H1 (cell line): ENCODE measurements at regions not wholly inside any gene's neighbourhood (a gene's known extent, or its start where the extent isn't known, plus 50 kb on each side); places are given as distances from the start of the nearest gene placed in this dataset.

Experiments used
- CTCF ChIA-PET: fragments of 300-600 bp; sonication (Branson Sonifier 250); formaldehyde crosslinking; loops from one replicate; lab custom pipeline; 2021; ENCODE audit not compliant: partially characterized antibody; lab: Charles Lee
- POLR2A ChIA-PET: fragments of 300-600 bp; sonication (Branson Sonifier 250); formaldehyde crosslinking; loops from one replicate; lab custom pipeline; 2021; ENCODE audit warnings: inconsistent platforms; ENCODE audit not compliant: partially characterized antibody; lab: Charles Lee
- DNase-seq, 2 experiments: peaks; one replicate each; pipeline versions ENCODE4 v3.0.0 to v3.0.0-alpha.2; 2010 to 2022; ENCODE audit warnings: low spot score in 2 of 2, low read depth in 1 of 2, mixed read lengths in 1 of 2
- FAIRE-seq: peaks from 2 replicates; lab custom pipeline; 2011; peaks lifted over from hg19 to GRCh38; lab: Jason Lieb, UNC
- H2AFZ ChIP-seq: 2 replicates; pipeline ENCODE4 v1.8.1; 2012; ENCODE audit warnings: low read length, inconsistent platforms
- H2AK5ac ChIP-seq: 2 replicates; pipeline ENCODE4 v1.6.1; 2013; ENCODE audit warnings: low read depth, low read length
- H2BK120ac ChIP-seq: replicated peaks from 2 replicates; pipeline ENCODE3; 2013; ENCODE audit warnings: low read depth, low read length, inconsistent platforms
- H2BK12ac ChIP-seq: 2 replicates; pipeline ENCODE4 v1.6.1; 2013; ENCODE audit warnings: low read depth, low read length
- H2BK15ac ChIP-seq: 2 replicates; pipeline ENCODE4 v1.6.1; 2013; ENCODE audit warnings: low read length
- H2BK20ac ChIP-seq: 2 replicates; pipeline ENCODE4 v1.6.1; 2013; ENCODE audit warnings: low read length
- H2BK5ac ChIP-seq: 2 replicates; pipeline ENCODE4 v1.6.1; 2013; ENCODE audit warnings: low read depth, low read length
- H3K14ac ChIP-seq: 2 replicates; pipeline ENCODE4 v1.6.1; 2013; ENCODE audit warnings: inconsistent platforms; ENCODE audit not compliant: insufficient read length
- H3K18ac ChIP-seq: 2 replicates; pipeline ENCODE4 v1.6.1; 2013; ENCODE audit warnings: low read length; ENCODE audit errors: extremely low read depth
- H3K23ac ChIP-seq: 2 replicates; pipeline ENCODE4 v1.6.1; 2013; ENCODE audit warnings: inconsistent platforms; ENCODE audit not compliant: insufficient read length
- H3K23me2 ChIP-seq: 2 replicates; pipeline ENCODE4 v1.6.1; 2013; ENCODE audit warnings: low read depth, low read length
- H3K27ac ChIP-seq: 2 replicates; pipeline ENCODE4 v1.6.1; 2011; ENCODE audit warnings: low read depth, low read length, inconsistent platforms
- H3K27me3 ChIP-seq, 4 experiments: replicated peaks in 1 of 4; 1 replicate in 1 of 4; 2 replicates in 3 of 4; pipeline versions ENCODE4 v1.6.1 to v1.8.1; 2011 to 2013; ENCODE audit warnings: low read length in 3 of 4, mild to moderate bottlenecking in 3 of 4, inconsistent platforms in 2 of 4, mixed read lengths in 2 of 4, moderate library complexity in 1 of 4; ENCODE audit not compliant: control insufficient read depth in 3 of 4, insufficient read depth in 3 of 4; ENCODE audit errors: extremely low read depth in 1 of 4
- H3K36me3 ChIP-seq, 4 experiments: 2 replicates each; pipeline versions ENCODE4 v1.6.1 to v1.8.1; 2011 to 2013; ENCODE audit warnings: mild to moderate bottlenecking in 4 of 4, low read length in 3 of 4, moderate library complexity in 2 of 4, control low read depth in 1 of 4, inconsistent platforms in 1 of 4; ENCODE audit not compliant: insufficient read depth in 4 of 4, control insufficient read depth in 2 of 4
- H3K4ac ChIP-seq: replicated peaks from 2 replicates; pipeline ENCODE3; 2013; ENCODE audit warnings: low read length, low read depth, mixed read lengths, inconsistent platforms; ENCODE audit not compliant: insufficient read length
- H3K4me1 ChIP-seq, 4 experiments: replicated peaks in 1 of 4; 1 replicate in 1 of 4; 2 replicates in 3 of 4; pipeline versions ENCODE4 v1.6.1 to v1.8.1; 2011 to 2013; ENCODE audit warnings: low read length in 3 of 4, inconsistent platforms in 2 of 4, mixed read lengths in 1 of 4; ENCODE audit not compliant: insufficient read depth in 4 of 4, control insufficient read depth in 3 of 4
- H3K4me2 ChIP-seq, 2 experiments: 2 replicates each; pipeline versions ENCODE4 v1.6.1 to v1.8.1; 2011 to 2013; ENCODE audit warnings: low read depth in 2 of 2, low read length in 2 of 2, control low read depth in 1 of 2, inconsistent platforms in 1 of 2, mild to moderate bottlenecking in 1 of 2; ENCODE audit not compliant: insufficient read depth in 1 of 2
- H3K4me3 ChIP-seq, 4 experiments: fragments of 200-600, 300-600 bp in 1 of 4; sonication (generic), shearing (Covaris generic), sonication (Bioruptor Twin) in 1 of 4; 2 replicates each; pipeline versions ENCODE4 v1.5.1 to v1.8.1; 2011 to 2016; ENCODE audit warnings: low read length in 4 of 4, low read depth in 3 of 4, control low read depth in 2 of 4, inconsistent platforms in 2 of 4, mild to moderate bottlenecking in 2 of 4, mixed read lengths in 1 of 4, moderate library complexity in 1 of 4; ENCODE audit not compliant: insufficient read depth in 2 of 4; ENCODE audit errors: extremely low read depth in 1 of 4
- H3K56ac ChIP-seq: replicated peaks from 2 replicates; pipeline ENCODE3; 2013; ENCODE audit warnings: low read depth, mild to moderate bottlenecking, mixed read lengths, low read length, inconsistent platforms; ENCODE audit not compliant: insufficient read length
- H3K79me1 ChIP-seq: 2 replicates; pipeline ENCODE4 v1.6.1; 2013; ENCODE audit warnings: low read depth, low read length, control low read depth
- H3K79me2 ChIP-seq, 2 experiments: 2 replicates each; pipeline versions ENCODE4 v1.6.1 to v1.8.1; 2012 to 2013; ENCODE audit warnings: low read length in 2 of 2, mild to moderate bottlenecking in 2 of 2, inconsistent platforms in 1 of 2; ENCODE audit not compliant: insufficient read depth in 2 of 2, control insufficient read depth in 1 of 2
- H3K9ac ChIP-seq, 4 experiments: replicated peaks in 1 of 4; 1 replicate in 1 of 4; 2 replicates in 3 of 4; pipeline versions ENCODE4 v1.6.1 to v1.8.1; 2011 to 2013; ENCODE audit warnings: low read depth in 3 of 4, low read length in 3 of 4, control low read depth in 2 of 4, mild to moderate bottlenecking in 2 of 4, moderate library complexity in 2 of 4, inconsistent platforms in 1 of 4; ENCODE audit errors: extremely low read depth in 1 of 4
- H3K9me3 ChIP-seq, 2 experiments: 2 replicates each; pipeline versions ENCODE4 v1.6.1 to v1.8.1; 2012 to 2013; ENCODE audit warnings: mild to moderate bottlenecking in 2 of 2, moderate library complexity in 2 of 2, control low read depth in 1 of 2, inconsistent platforms in 1 of 2, low read depth in 1 of 2, low read length in 1 of 2, mixed read lengths in 1 of 2; ENCODE audit not compliant: insufficient read depth in 2 of 2
- H4K20me1 ChIP-seq, 2 experiments: replicated peaks in 1 of 2; 2 replicates each; pipeline versions ENCODE3 to v1.8.1; 2011 to 2013; ENCODE audit warnings: inconsistent platforms in 2 of 2, low read length in 2 of 2, mild to moderate bottlenecking in 1 of 2; ENCODE audit not compliant: insufficient read depth in 2 of 2, control insufficient read depth in 1 of 2
- H4K5ac ChIP-seq: 2 replicates; pipeline ENCODE4 v1.6.1; 2013; ENCODE audit warnings: low read length, low read depth, mixed read lengths, inconsistent platforms; ENCODE audit not compliant: insufficient read length
- H4K8ac ChIP-seq: 2 replicates; pipeline ENCODE4 v1.8.0; 2013; ENCODE audit warnings: mild to moderate bottlenecking, moderate library complexity, low read length, inconsistent platforms; ENCODE audit not compliant: insufficient read depth; ENCODE audit errors: extremely low read depth
- H4K91ac ChIP-seq: replicated peaks from 2 replicates; pipeline ENCODE3; 2013; ENCODE audit warnings: low read length, mixed read lengths, inconsistent platforms; ENCODE audit not compliant: insufficient read length
- BCL11A ChIP-seq, 2 experiments: IDR thresholded peaks; one replicate each; pipeline ENCODE4 v1.6.1; 2011; ENCODE audit warnings: low read depth in 2 of 2, low read length in 2 of 2, mild to moderate bottlenecking in 2 of 2
- BRCA1 ChIP-seq: IDR thresholded peaks from 2 replicates; pipeline ENCODE4 v1.6.1; 2012; ENCODE audit warnings: low read depth, low read length, improper control_type of control experiment
- CREB1 ChIP-seq: IDR thresholded peaks from 2 replicates; pipeline ENCODE4 v1.6.1; 2012; ENCODE audit warnings: inconsistent platforms
- FOSL1 ChIP-seq: IDR thresholded peaks from 2 replicates; pipeline ENCODE4 v1.6.1; 2011; ENCODE audit warnings: mild to moderate bottlenecking, low read depth, low read length, moderate library complexity; ENCODE audit not compliant: insufficient read depth
- TAF7 ChIP-seq: optimal IDR thresholded peaks from 2 replicates; pipeline ENCODE3; 2011; ENCODE audit warnings: low read depth, mild to moderate bottlenecking, inconsistent platforms, low read length, moderate library complexity, borderline replicate concordance
- WGBS, 2 experiments: shearing (Covaris generic) in 1 of 2; methylation state at CpG; one replicate each; pipeline versions ENCODE4 v1.1.6 to v1.1.7; 2013 to 2015; ENCODE audit warnings: low lambda C conversion rate in 2 of 2, mixed read lengths in 2 of 2, inconsistent platforms in 1 of 2, low coverage in 1 of 2, missing lambda C conversion rate in 1 of 2; ENCODE audit not compliant: insufficient replicate concordance in 2 of 2, insufficient coverage in 1 of 2, insufficient read length in 1 of 2; ENCODE audit errors: extremely low coverage in 1 of 2, missing lambda C conversion rate in 1 of 2; 5-methylcytosine and 5-hydroxymethylcytosine counted together

- WGBS, 2 experiments, result 61% methylated on average over 8 of the region's 8 CpGs; no CpG with 5 or more reads in 1 of the 2 experiments
- no peak overlapping the region for H3K18ac ChIP-seq
- no peaks in the 10 kb centered on the region for H3K4me1 ChIP-seq
- FAIRE-seq (no peak), DNase-seq (no peak)
- ChIA-PET POLR2A (no interaction called here), CTCF (interaction anchor here (1.1 kb wide), 1 partner anchor 243 kb away, joined by 4 read pairs; no protein-coding TSS in a partner anchor)
- 0 out of 2 replicates have a peak overlapping the region, but pooled peaks have one; percentile 27 for H2BK12ac ChIP-seq
- no peak overlapping the region for H3K4ac ChIP-seq
- H3K9me3 ChIP-seq, result no peaks in the 10 kb centered on the region
- no peak overlapping the region for H2BK5ac ChIP-seq
- no peak overlapping the region for H2BK15ac ChIP-seq
- no peak overlapping the region for H4K91ac ChIP-seq
- no peak overlapping the region for H3K27ac ChIP-seq
- H3K14ac ChIP-seq, result no peak overlapping the region
- no peak overlapping the region for H2AFZ ChIP-seq
- H3K36me3 ChIP-seq, result no peaks in the 10 kb centered on the region
- H4K5ac ChIP-seq, result no peak overlapping the region
- no peak overlapping the region for H3K4me3 ChIP-seq
- no peak overlapping the region for H3K9ac ChIP-seq
- TF ChIP-seq TAF7 (no peak), CREB1 (no peak), BRCA1 (no peak), BCL11A (IDR thresholded peaks at IDR 0.05; ENCODE audit: low read depth in 2 of 2, low read length in 2 of 2) (no peak), FOSL1 (no peak)
- H2BK120ac ChIP-seq, result no peak overlapping the region
- no peak overlapping the region for H3K56ac ChIP-seq
- no peak overlapping the region for H4K8ac ChIP-seq
- H3K23me2 ChIP-seq, result no peaks in the 10 kb centered on the region
- H3K79me2 ChIP-seq, result no peaks in the 10 kb centered on the region
- H4K20me1 ChIP-seq, result no peaks in the 10 kb centered on the region
- H2AK5ac ChIP-seq, result no peak overlapping the region
- no peaks in the 10 kb centered on the region for H3K27me3 ChIP-seq
- no peaks in the 10 kb centered on the region for H3K79me1 ChIP-seq
- no peak overlapping the region for H3K4me2 ChIP-seq
- H2BK20ac ChIP-seq, result no peak overlapping the region
- no peak overlapping the region for H3K23ac ChIP-seq
Observed at GRCh38 chr5:179468696-179469095, 81.7 kb upstream of the RUFY1 start.
